ENCODE measurements at regions not wholly inside any gene's neighbourhood (a gene's known extent, or its start where the extent isn't known, plus 50 kb on each side); places are given as distances from the start of the nearest gene placed in this dataset.

DNA sequence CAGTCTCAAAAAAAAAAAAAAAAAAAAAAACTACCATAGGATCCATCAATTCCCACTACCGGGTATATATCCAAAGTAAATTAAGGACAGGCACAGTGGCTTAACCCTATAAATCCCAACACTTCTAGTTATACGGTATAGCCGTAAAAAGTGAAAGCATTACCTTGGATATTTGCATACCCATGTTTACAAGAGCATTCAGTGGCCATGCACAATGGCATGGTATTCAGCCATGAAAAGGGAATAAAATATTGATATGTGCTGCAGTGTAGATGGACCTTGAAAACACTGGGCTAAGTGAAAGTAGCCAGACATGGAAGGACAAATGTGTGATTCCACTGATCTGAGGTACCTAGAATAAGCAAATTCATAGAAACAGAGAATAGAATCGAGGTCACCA, 111.8 kb upstream of the CAB39 start:
- TF ChIP-seq POLR2A (IDR thresholded peaks at IDR 0.05) (no peak), POLR2AphosphoS5 (IDR thresholded peaks at IDR 0.05) (no peak)
- TF ChIP-seq, protein P1, sequence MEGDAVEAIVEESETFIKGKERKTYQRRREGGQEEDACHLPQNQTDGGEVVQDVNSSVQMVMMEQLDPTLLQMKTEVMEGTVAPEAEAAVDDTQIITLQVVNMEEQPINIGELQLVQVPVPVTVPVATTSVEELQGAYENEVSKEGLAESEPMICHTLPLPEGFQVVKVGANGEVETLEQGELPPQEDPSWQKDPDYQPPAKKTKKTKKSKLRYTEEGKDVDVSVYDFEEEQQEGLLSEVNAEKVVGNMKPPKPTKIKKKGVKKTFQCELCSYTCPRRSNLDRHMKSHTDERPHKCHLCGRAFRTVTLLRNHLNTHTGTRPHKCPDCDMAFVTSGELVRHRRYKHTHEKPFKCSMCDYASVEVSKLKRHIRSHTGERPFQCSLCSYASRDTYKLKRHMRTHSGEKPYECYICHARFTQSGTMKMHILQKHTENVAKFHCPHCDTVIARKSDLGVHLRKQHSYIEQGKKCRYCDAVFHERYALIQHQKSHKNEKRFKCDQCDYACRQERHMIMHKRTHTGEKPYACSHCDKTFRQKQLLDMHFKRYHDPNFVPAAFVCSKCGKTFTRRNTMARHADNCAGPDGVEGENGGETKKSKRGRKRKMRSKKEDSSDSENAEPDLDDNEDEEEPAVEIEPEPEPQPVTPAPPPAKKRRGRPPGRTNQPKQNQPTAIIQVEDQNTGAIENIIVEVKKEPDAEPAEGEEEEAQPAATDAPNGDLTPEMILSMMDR (IDR thresholded peaks at IDR 0.05), result no peak

All from suprapubic skin (tissue), 4 donors.